K562 (cell line): ENCODE measurements at regions not wholly inside any gene's neighbourhood (a gene's known extent, or its start where the extent isn't known, plus 50 kb on each side); places are given as distances from the start of the nearest gene placed in this dataset.
A peak's percentile ranks its signal among the peaks of the same experiment; 100 is the strongest.

ENCODE experiments used
- ATAC-seq: fragments of 200-7000 bp; cut with Tn5 transposase; 3 replicates; pipeline ENCODE4 v1.9.1; 2020; ENCODE audit warnings: moderate library complexity
- BruUV-seq: library from RNA; stranded (reverse); fragments of 400-500 nt; replicated peaks from 2 replicates; lab custom pipeline; 2021; lab: Mats Ljungman, UMichigan
- CTCF ChIA-PET: fragments of 300-600 bp; formaldehyde crosslinking; extraction: SDS; loops from one replicate; lab custom pipeline; 2021; ENCODE audit warnings: low intra/inter-chr PET ratio; lab: Yijun Ruan, JAX
- POLR2A ChIA-PET: fragments of 300-600, 350-650 bp; sonication (Branson Sonifier 250); formaldehyde crosslinking; extraction: SDS; loops from one replicate; lab custom pipeline; 2021; ENCODE audit warnings: antibody characterized with exemption, inconsistent platforms; lab: Yijun Ruan, JAX
- DNase-seq, 4 experiments: peaks; one replicate each; pipeline versions ENCODE4 v3.0.0 to v3.0.0-alpha.2; 2011 to 2018; ENCODE audit warnings: low spot score in 3 of 4, mixed read lengths in 3 of 4; ENCODE audit errors: extremely low read depth in 1 of 4
- FAIRE-seq: peaks from 2 replicates; lab custom pipeline; 2011; peaks lifted over from hg19 to GRCh38; lab: Jason Lieb, UNC
- H2AFZ ChIP-seq: 2 replicates; pipeline ENCODE4 v1.6.0; 2011; ENCODE audit warnings: low read depth, low read length, control low read depth, inconsistent platforms
- H3K27ac ChIP-seq: fragments of 200-600 bp; 3 replicates; pipeline ENCODE4 v1.8.0; 2011; ENCODE audit warnings: low read depth, mild to moderate bottlenecking, control low read depth, inconsistent platforms, low read length, moderate library complexity, mixed read lengths; ENCODE audit errors: extremely low read depth
- H3K27me3 ChIP-seq, 2 experiments: fragments of 300-600 bp in 1 of 2; 2 replicates in 1 of 2; 3 replicates in 1 of 2; pipeline versions ENCODE4 v1.6.0 to v1.8.0; 2011; ENCODE audit warnings: inconsistent platforms in 2 of 2, low read length in 2 of 2, mild to moderate bottlenecking in 1 of 2, mixed read lengths in 1 of 2, moderate library complexity in 1 of 2; ENCODE audit not compliant: control insufficient read depth in 2 of 2, insufficient read depth in 2 of 2
- H3K36me3 ChIP-seq: fragments of 300-600 bp; 3 replicates; pipeline ENCODE4 v1.8.0; 2011; ENCODE audit warnings: mild to moderate bottlenecking, low read length, inconsistent platforms; ENCODE audit not compliant: control insufficient read depth, insufficient read depth
- H3K4me1 ChIP-seq, 2 experiments: fragments of 200-600 bp in 1 of 2; replicated peaks in 1 of 2; 2 replicates in 1 of 2; 3 replicates in 1 of 2; pipeline versions ENCODE4 v1.5.1 to v1.8.0; 2011; ENCODE audit warnings: inconsistent platforms in 2 of 2, low read length in 2 of 2, mild to moderate bottlenecking in 1 of 2, mixed read lengths in 1 of 2, moderate library complexity in 1 of 2; ENCODE audit not compliant: control insufficient read depth in 2 of 2, insufficient read depth in 2 of 2
- H3K4me2 ChIP-seq: 2 replicates; pipeline ENCODE4 v1.6.1; 2011; ENCODE audit warnings: low read length, control low read depth, inconsistent platforms, mixed read lengths; ENCODE audit not compliant: insufficient read depth
- H3K4me3 ChIP-seq: fragments of 200-600 bp; sonication (generic), shearing (Covaris generic); 2 replicates; pipeline ENCODE4 v1.5.1; 2016; ENCODE audit warnings: control low read depth, inconsistent platforms
- H3K79me2 ChIP-seq: fragments of 200-600 bp; 3 replicates; pipeline ENCODE4 v1.8.0; 2011; ENCODE audit warnings: low read length, inconsistent platforms; ENCODE audit not compliant: control insufficient read depth, insufficient read depth
- H3K9ac ChIP-seq, 2 experiments: 2 replicates each; pipeline versions ENCODE4 v1.6.0 to v1.6.1; 2011; ENCODE audit warnings: low read depth in 2 of 2, low read length in 2 of 2, control low read depth in 1 of 2, inconsistent platforms in 1 of 2, mild to moderate bottlenecking in 1 of 2, mixed read lengths in 1 of 2; ENCODE audit not compliant: insufficient read depth in 1 of 2
- H3K9me1 ChIP-seq: one replicate; pipeline ENCODE4 v1.6.0; 2011; ENCODE audit warnings: inconsistent platforms, mild to moderate bottlenecking, low read length, moderate library complexity; ENCODE audit not compliant: control insufficient read depth, insufficient read depth
- H3K9me3 ChIP-seq: replicated peaks from 2 replicates; pipeline ENCODE4 v1.5.1; 2011; ENCODE audit warnings: low read depth, low read length, inconsistent platforms; ENCODE audit not compliant: control insufficient read depth, insufficient read depth
- H4K20me1 ChIP-seq: replicated peaks from 2 replicates; pipeline ENCODE4 v1.6.1; 2011; ENCODE audit warnings: low read length, inconsistent platforms, mixed read lengths; ENCODE audit not compliant: control insufficient read depth, insufficient read depth
- CTCF ChIP-seq, 3 experiments: IDR thresholded peaks in 2 of 3; conservative IDR thresholded peaks in 1 of 3; 2 replicates each; pipeline ENCODE4 v1.5.1; 2011 to 2012; ENCODE audit warnings: low read length in 3 of 3, mild to moderate bottlenecking in 3 of 3, control low read depth in 2 of 3, improper control_type of control experiment in 1 of 3, inconsistent platforms in 1 of 3, low read depth in 1 of 3, mixed read lengths in 1 of 3, moderate library complexity in 1 of 3; ENCODE audit not compliant: insufficient read depth in 2 of 3
- E2F6 ChIP-seq, 2 experiments: IDR thresholded peaks; 2 replicates each; pipeline ENCODE4 v1.6.1; 2011; ENCODE audit warnings: borderline replicate concordance in 1 of 2, control low read depth in 1 of 2, low read depth in 1 of 2, low read length in 1 of 2, mild to moderate bottlenecking in 1 of 2, mixed read lengths in 1 of 2, moderate library complexity in 1 of 2; ENCODE audit not compliant: insufficient read depth in 1 of 2, insufficient read length in 1 of 2, poor library complexity in 1 of 2, severe bottlenecking in 1 of 2; ENCODE audit errors: extremely low read depth in 1 of 2
- ESRRA ChIP-seq: fragments of 450-650 bp; IDR thresholded peaks from 2 replicates; pipeline ENCODE4 v1.6.1; 2014; ENCODE audit warnings: low read depth, mild to moderate bottlenecking, moderate library complexity, borderline replicate concordance
- GATA2 ChIP-seq: sonication (generic); formaldehyde crosslinking; IDR thresholded peaks from 2 replicates; pipeline ENCODE4 v1.4.0; 2020; ENCODE audit warnings: mild to moderate bottlenecking, missing genetic modification reagents
- HMBOX1 ChIP-seq: sonication (generic); IDR thresholded peaks from 2 replicates; pipeline ENCODE4 v1.6.1; 2016
- HSF4 ChIP-seq: fragments of 250-450 bp; sonication (Bioruptor Pico); IDR thresholded peaks from 2 replicates; pipeline ENCODE4 v2.1.2; 2022; ENCODE audit warnings: mild to moderate bottlenecking, moderate library complexity, borderline replicate concordance
- JUND ChIP-seq, 2 experiments: IDR thresholded peaks; 2 replicates in 1 of 2; 3 replicates in 1 of 2; pipeline ENCODE4 v1.6.1; 2011; ENCODE audit warnings: borderline replicate concordance in 2 of 2, low read depth in 2 of 2, low read length in 2 of 2, improper control_type of control experiment in 1 of 2, missing biosample characterization in 1 of 2, missing genetic modification characterization in 1 of 2, missing genetic modification reagents in 1 of 2
- MTF1 ChIP-seq: fragments of 250-450 bp; sonication (Bioruptor Pico); IDR thresholded peaks from 2 replicates; pipeline ENCODE4 v1.9.0; 2021; ENCODE audit warnings: moderate library complexity, mild to moderate bottlenecking, inconsistent platforms, borderline replicate concordance
- PURB ChIP-seq: sonication (generic); formaldehyde crosslinking; IDR thresholded peaks from 2 replicates; pipeline ENCODE4 v1.9.0; 2021; ENCODE audit warnings: low read depth, mild to moderate bottlenecking, missing genetic modification reagents
- RCOR1 ChIP-seq, 2 experiments: IDR thresholded peaks; 2 replicates each; pipeline ENCODE4 v1.6.1; 2012; ENCODE audit warnings: low read depth in 2 of 2, low read length in 2 of 2, borderline replicate concordance in 1 of 2, improper control_type of control experiment in 1 of 2
- TRIM28 ChIP-seq: fragments of 450-650 bp; IDR thresholded peaks from 2 replicates; pipeline ENCODE4 v1.6.1; 2017
- ZC3H8 ChIP-seq: fragments of 450-650 bp; IDR thresholded peaks from 2 replicates; pipeline ENCODE4 v1.6.1; 2017
- ZNF146 ChIP-seq: IDR thresholded peaks from one replicate; pipeline ENCODE4 v1.6.1; 2018; ENCODE audit warnings: missing compliant biosample characterization; ENCODE audit not compliant: unreplicated experiment
- ZNF232 ChIP-seq: sonication (generic); formaldehyde crosslinking; IDR thresholded peaks from 2 replicates; pipeline ENCODE4 v1.8.0; 2022; ENCODE audit warnings: mild to moderate bottlenecking, missing genetic modification reagents
- ZNF583 ChIP-seq: fragments of 250-450 bp; sonication (Bioruptor Pico); IDR thresholded peaks from 2 replicates; pipeline ENCODE4 v1.4.0; 2020
- WGBS: fragments of 100-300 bp; shearing (Covaris generic); methylation state at CpG from one replicate; pipeline ENCODE4 v1.1.6; 2016; ENCODE audit warnings: low coverage, mixed read lengths; ENCODE audit not compliant: insufficient coverage; ENCODE audit errors: missing lambda C conversion rate; 5-methylcytosine and 5-hydroxymethylcytosine counted together
- in situ Hi-C: fragments of 300-500 bp; cut with MboI; formaldehyde crosslinking; loops from 4 replicates; pipeline ENCODE4 v1.15.0; 2018; ENCODE audit warnings: inconsistent platforms, mixed read lengths
- intact Hi-C: fragments of 100-400 bp; cut with micrococcal nuclease; formaldehyde crosslinking; loops from 2 replicates; pipeline ENCODE4 v1.14.2; 2022

GRCh38 chr4:186840771-186841301, 117.2 kb upstream of the FAT1 start:
- ChIA-PET POLR2A (interaction anchor here (0.7 kb wide), 1 partner anchor 1281 kb away, joined by 3 read pairs; no protein-coding TSS in a partner anchor), CTCF (no interaction called here)
- in situ Hi-C loops (no loop called here), intact Hi-C loops (loop anchor here (5.0 to 10.0 kb wide), 2 partner anchors 84 to 114 kb away; no protein-coding TSS in a partner anchor)
- ATAC-seq (peak; percentile 4; the same call in 1 of the 3 replicates), DNase-seq (peak; percentile 18 to 75 (median 30)), FAIRE-seq (no peak)
- no peaks in the 10 kb centered on the region; the same call in 2 of the 3 replicates for H3K36me3 ChIP-seq
- peaks cover 3% of the 10 kb centered on the region; the same call in 1 of the 3 replicates for H3K79me2 ChIP-seq
- H3K9ac ChIP-seq: peak overlapping the region; percentile 49 to 85
- BruUV-seq: no TSS peak
- peak overlapping the region; percentile 32; the same call in 1 of the 2 replicates for H3K4me3 ChIP-seq
- peak overlapping the region; percentile 97 for H2AFZ ChIP-seq
- peak overlapping the region; percentile 77 for H3K4me2 ChIP-seq
- H4K20me1 ChIP-seq: no peaks in the 10 kb centered on the region
- H3K4me1 ChIP-seq: peaks cover 11 to 26% of the 10 kb centered on the region in 2 experiments
- no peaks in the 10 kb centered on the region for H3K27me3 ChIP-seq
- H3K9me3 ChIP-seq: no peaks in the 10 kb centered on the region
- no peaks in the 10 kb centered on the region for H3K9me1 ChIP-seq
- H3K27ac ChIP-seq: peak overlapping the region; percentile 68
- 58% methylated on average over 17 of the region's 21 CpGs for WGBS
- TF ChIP-seq ZNF146 (CRISPR knock-in tag): no peak
- TF ChIP-seq ZNF583 (CRISPR knock-in tag): no peak
- TF ChIP-seq GATA2: no peak
- no peak for TF ChIP-seq PURB (CRISPR knock-in tag)
- TF ChIP-seq ZC3H8: no peak
- TF ChIP-seq RCOR1 (IDR thresholded peaks at IDR 0.05; ENCODE audit: borderline replicate concordance in 1 of 2, low read depth in 2 of 2, low read length in 2 of 2): no peak
- TF ChIP-seq MTF1 (CRISPR knock-in tag): no peak
- TF ChIP-seq JUND (IDR thresholded peaks at IDR 0.05; ENCODE audit: borderline replicate concordance, low read depth, low read length): no peak
- TF ChIP-seq JUND (tag; IDR thresholded peaks at IDR 0.05; ENCODE audit: borderline replicate concordance, low read depth, low read length): no peak
- peak; percentile 38 to 50 for TF ChIP-seq E2F6 (IDR thresholded peaks at IDR 0.05; ENCODE audit: borderline replicate concordance in 1 of 2, extremely low read depth in 1 of 2, insufficient read depth in 1 of 2, insufficient read length in 1 of 2, low read depth in 1 of 2, low read length in 1 of 2, poor library complexity in 1 of 2, severe bottlenecking in 1 of 2)
- no peak for TF ChIP-seq ZNF232 (CRISPR knock-in tag)
- peak in 1 of 3 experiments; percentile 10; a peak in 1 of 6 replicates for TF ChIP-seq CTCF (IDR thresholded peaks at IDR 0.05 in 2 of 3, conservative IDR thresholded peaks at IDR 0.05 in 1 of 3; ENCODE audit: insufficient read depth in 2 of 3, low read depth in 1 of 3, low read length in 3 of 3)
- no peak for TF ChIP-seq TRIM28
- TF ChIP-seq HSF4: no peak
- no peak for TF ChIP-seq ESRRA
- no peak for TF ChIP-seq HMBOX1
